Naive thymus-derived CD4-positive, alpha-beta T cell (primary cell): ENCODE measurements at regions not wholly inside any gene's neighbourhood (a gene's known extent, or its start where the extent isn't known, plus 50 kb on each side); places are given as distances from the start of the nearest gene placed in this dataset.

Source experiments
- ATAC-seq: fragments of 150-1000 bp; cut with Tn5 transposase; 2 replicates; pipeline ENCODE4 v1.10.0; 2021; ENCODE audit warnings: mild to moderate bottlenecking, moderate library complexity
- CTCF ChIA-PET: fragments of 350-600 bp; sonication (Branson Sonifier 250); formaldehyde crosslinking; loops from one replicate; lab custom pipeline; 2021; ENCODE audit warnings: antibody characterized with exemption; lab: Charles Lee
- POLR2A ChIA-PET: fragments of 350-600 bp; sonication (Branson Sonifier 250); formaldehyde crosslinking; loops from one replicate; lab custom pipeline; 2021; ENCODE audit warnings: antibody characterized with exemption, inconsistent platforms; lab: Charles Lee
- DNase-seq, 9 donors: peaks; one replicate each; pipeline versions ENCODE4 v3.0.0 to v3.0.0-alpha.2; 2020 to 2022; ENCODE audit warnings: mixed read lengths in 1 of 9
- H3K27ac ChIP-seq: one replicate; pipeline ENCODE4 v1.7.0; 2013; ENCODE audit warnings: mild to moderate bottlenecking, low read depth, low read length, moderate library complexity
- H3K27me3 ChIP-seq, 2 donors: one replicate each; pipeline ENCODE4 v1.7.0; 2013; ENCODE audit warnings: low read length in 2 of 2, mild to moderate bottlenecking in 2 of 2, moderate library complexity in 2 of 2; ENCODE audit not compliant: control insufficient read depth in 2 of 2, insufficient read depth in 2 of 2
- H3K36me3 ChIP-seq, 3 experiments: 1 replicate in 2 of 3; 2 replicates in 1 of 3; pipeline ENCODE4 v1.7.0; 2013; ENCODE audit warnings: low read length in 3 of 3, mild to moderate bottlenecking in 3 of 3, moderate library complexity in 1 of 3; ENCODE audit not compliant: insufficient read depth in 3 of 3, control insufficient read depth in 2 of 3
- H3K4me1 ChIP-seq, 2 donors: one replicate each; pipeline ENCODE4 v1.7.0; 2013; ENCODE audit warnings: low read length in 2 of 2, mild to moderate bottlenecking in 2 of 2, moderate library complexity in 1 of 2; ENCODE audit not compliant: control insufficient read depth in 2 of 2, insufficient read depth in 2 of 2
- H3K4me3 ChIP-seq: 2 replicates; pipeline ENCODE4 v1.7.0; 2013; ENCODE audit warnings: mild to moderate bottlenecking, low read length
- H3K9me3 ChIP-seq, 3 experiments: 1 replicate in 2 of 3; 2 replicates in 1 of 3; pipeline ENCODE4 v1.7.0; 2013; ENCODE audit warnings: low read length in 3 of 3; ENCODE audit not compliant: control insufficient read depth in 2 of 3
- H3K27ac Mint-ChIP-seq, 9 donors: one replicate each; pipeline ENCODE4 v1.8.0; 2020 to 2022; ENCODE audit warnings: mixed read lengths in 9 of 9, mild to moderate bottlenecking in 8 of 9, moderate library complexity in 5 of 9, inconsistent platforms in 2 of 9
- H3K27me3 Mint-ChIP-seq, 5 donors: one replicate each; pipeline ENCODE4 v1.8.0; 2021 to 2022; ENCODE audit warnings: mixed read lengths in 5 of 5, mild to moderate bottlenecking in 1 of 5
- H3K36me3 Mint-ChIP-seq, 5 donors: one replicate each; pipeline ENCODE4 v1.8.0; 2020 to 2022; ENCODE audit warnings: mixed read lengths in 5 of 5, mild to moderate bottlenecking in 3 of 5, inconsistent platforms in 1 of 5
- H3K4me1 Mint-ChIP-seq, 7 donors: one replicate each; pipeline ENCODE4 v1.8.0; 2020 to 2022; ENCODE audit warnings: mixed read lengths in 7 of 7, mild to moderate bottlenecking in 3 of 7, inconsistent platforms in 1 of 7
- H3K4me3 Mint-ChIP-seq, 10 donors: one replicate each; pipeline ENCODE4 v1.8.0; 2020 to 2022; ENCODE audit warnings: mild to moderate bottlenecking in 10 of 10, mixed read lengths in 10 of 10, moderate library complexity in 6 of 10, inconsistent platforms in 2 of 10
- H3K9me3 Mint-ChIP-seq, 11 donors: one replicate each; pipeline ENCODE4 v1.8.0; 2020 to 2022; ENCODE audit warnings: mixed read lengths in 11 of 11, mild to moderate bottlenecking in 4 of 11, inconsistent platforms in 1 of 11, moderate library complexity in 1 of 11
- intact Hi-C, 2 donors: fragments of 100-400 bp; cut with micrococcal nuclease; formaldehyde crosslinking; loops; one replicate each; pipeline ENCODE4 v1.15.1; 2023

DNA sequence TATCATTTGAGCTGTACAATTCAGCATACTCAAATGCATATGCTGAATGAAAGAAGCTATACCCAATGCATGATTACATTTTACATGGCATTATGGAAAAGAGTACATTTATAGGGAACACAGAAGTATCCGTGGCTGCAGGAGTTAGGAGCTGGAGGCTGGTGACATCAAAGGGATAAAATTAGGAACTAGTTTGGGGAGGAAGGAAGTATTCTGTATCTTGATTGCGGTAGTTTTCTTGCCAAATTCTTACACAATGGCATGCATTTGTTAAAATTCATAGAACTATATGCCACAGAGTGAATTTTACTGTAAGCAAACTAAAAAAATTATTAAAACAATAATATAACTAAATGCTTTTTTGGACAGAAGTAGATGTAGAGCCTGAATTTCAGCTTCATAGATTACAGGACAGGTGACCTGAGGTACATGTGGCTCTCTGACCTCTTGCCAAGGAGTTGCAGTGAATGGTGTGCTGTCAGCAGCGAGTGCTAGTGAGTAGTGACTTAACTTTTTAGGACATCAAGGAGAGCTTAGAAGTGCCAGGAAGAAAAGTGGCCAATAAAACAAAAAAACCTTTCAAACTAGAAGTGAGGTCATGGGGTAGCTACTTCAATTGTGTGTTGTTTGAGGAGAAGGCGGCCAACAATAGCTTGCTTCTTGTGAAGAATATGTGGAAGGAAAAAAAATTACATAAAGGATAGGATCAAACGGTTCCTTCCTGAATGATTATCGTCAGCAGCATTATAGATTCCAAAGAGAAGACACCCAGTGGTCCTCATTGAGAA, 514.9 kb upstream of the CLINT1 start:
- Mint-ChIP-seq H3K27ac (no peak overlapping the region), H3K4me1 (no peaks in the 10 kb centered on the region), H3K27me3 (peaks cover 0 to 3% (median 0%) of the 10 kb centered on the region in 5 donors), H3K4me3 (no peak overlapping the region), H3K36me3 (peaks cover 0 to 4% (median 0%) of the 10 kb centered on the region in 5 donors), H3K9me3 (peaks cover 0 to 5% (median 2%) of the 10 kb centered on the region in 11 donors)
- no peak overlapping the region for H3K4me3 ChIP-seq
- no peaks in the 10 kb centered on the region for H3K36me3 ChIP-seq
- no peaks in the 10 kb centered on the region for H3K9me3 ChIP-seq
- no peak overlapping the region for H3K27ac ChIP-seq
- H3K4me1 ChIP-seq = no peaks in the 10 kb centered on the region
- POLR2A ChIA-PET = interaction anchor here (0.6 kb wide), 1 partner anchor 735 kb away, joined by 7 read pairs; no protein-coding TSS in a partner anchor
- H3K27me3 ChIP-seq = no peaks in the 10 kb centered on the region
- DNase-seq (no peak), ATAC-seq (peak; percentile 34)
- CTCF ChIA-PET = no interaction called here
- intact Hi-C loops = no loop called here

DNA sequence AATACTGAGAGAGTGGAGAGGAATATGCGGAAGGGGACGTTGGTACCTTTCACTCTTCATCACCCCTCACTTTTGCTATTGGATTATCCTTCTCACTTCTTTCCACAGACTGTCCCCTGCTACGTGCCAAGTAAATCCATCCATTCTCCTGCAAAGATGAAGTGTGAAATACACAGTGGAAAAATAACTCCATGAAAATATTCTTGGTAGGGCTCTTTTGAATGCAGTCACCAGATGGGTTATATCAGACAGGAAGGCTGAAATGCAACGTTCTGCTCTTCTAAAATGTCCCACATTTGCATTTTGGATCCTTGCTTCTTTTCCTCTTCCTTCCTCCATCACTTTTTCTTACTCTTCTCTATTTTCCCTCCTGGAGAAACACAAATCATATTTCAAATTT, 510.3 kb upstream of the CLINT1 start:
- Histone ChIP-seq H3K4me1 (no peaks in the 10 kb centered on the region), H3K9me3 (no peaks in the 10 kb centered on the region), H3K36me3 (no peaks in the 10 kb centered on the region), H3K27ac (no peak overlapping the region), H3K27me3 (no peaks in the 10 kb centered on the region), H3K4me3 (no peak overlapping the region)
- H3K27ac Mint-ChIP-seq = no peak overlapping the region
- H3K27me3 Mint-ChIP-seq = peaks cover 0 to 3% (median 0%) of the 10 kb centered on the region in 5 donors
- no peak for DNase-seq
- ATAC-seq = no peak
- intact Hi-C loops = no loop called here
- ChIA-PET POLR2A (no interaction called here), CTCF (no interaction called here)
- no peak overlapping the region for H3K4me3 Mint-ChIP-seq
- H3K4me1 Mint-ChIP-seq = no peaks in the 10 kb centered on the region
- no peaks in the 10 kb centered on the region for H3K36me3 Mint-ChIP-seq
- H3K9me3 Mint-ChIP-seq = peaks cover 0 to 1% (median 0%) of the 10 kb centered on the region in 11 donors

DNA sequence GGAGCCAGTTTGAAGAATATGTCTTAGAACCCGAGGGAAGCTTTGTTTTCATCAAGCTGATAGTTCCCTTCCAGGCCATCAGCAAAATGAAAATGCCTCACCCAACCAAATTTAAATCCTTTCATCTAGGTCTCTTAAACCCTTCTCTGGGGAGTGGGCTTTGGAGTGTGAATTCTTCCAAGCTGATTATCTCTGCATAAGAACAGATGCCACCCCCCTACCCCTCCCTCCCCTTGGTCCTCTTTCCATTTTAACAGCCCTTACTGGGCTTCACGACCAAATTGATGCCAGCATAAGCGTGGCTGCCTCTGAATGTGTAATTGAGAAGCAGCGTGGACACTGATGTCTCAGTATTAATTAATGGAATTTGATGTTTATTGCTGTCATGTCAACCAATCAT, 509.7 kb upstream of the CLINT1 start:
- no peak overlapping the region for H3K27ac Mint-ChIP-seq
- no peaks in the 10 kb centered on the region for H3K36me3 Mint-ChIP-seq
- DNase-seq (no peak), ATAC-seq (no peak)
- ChIA-PET CTCF (no interaction called here), POLR2A (no interaction called here)
- H3K4me1 ChIP-seq = no peaks in the 10 kb centered on the region
- H3K27me3 ChIP-seq = no peaks in the 10 kb centered on the region
- H3K4me3 Mint-ChIP-seq = no peak overlapping the region
- H3K4me1 Mint-ChIP-seq = no peaks in the 10 kb centered on the region
- no peak overlapping the region for H3K4me3 ChIP-seq
- no peaks in the 10 kb centered on the region for H3K9me3 ChIP-seq
- peaks cover 0 to 3% (median 0%) of the 10 kb centered on the region in 5 donors for H3K27me3 Mint-ChIP-seq
- intact Hi-C loops = no loop called here
- H3K9me3 Mint-ChIP-seq = peaks cover 0 to 1% (median 0%) of the 10 kb centered on the region in 11 donors
- no peak overlapping the region for H3K27ac ChIP-seq
- H3K36me3 ChIP-seq = no peaks in the 10 kb centered on the region

DNA sequence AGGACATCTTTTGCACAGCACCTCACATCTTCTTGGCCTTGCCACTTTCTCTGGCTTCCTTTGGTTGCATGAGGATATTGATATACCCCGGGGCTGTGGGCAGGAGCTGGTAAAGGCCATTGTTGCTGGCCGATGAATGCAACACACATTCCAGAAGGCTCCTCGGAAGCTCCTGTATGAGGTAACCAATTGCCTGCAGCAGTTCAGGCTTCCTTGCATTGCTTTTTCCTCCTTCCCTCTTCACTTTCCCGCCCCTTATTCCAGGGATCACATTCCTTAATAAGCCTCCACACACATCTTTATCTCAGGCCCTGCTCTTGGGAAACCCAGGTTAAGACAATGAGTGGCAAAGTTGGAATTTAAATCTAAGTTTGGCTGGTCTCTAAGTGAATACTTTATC, 505.4 kb upstream of the CLINT1 start:
- H3K9me3 Mint-ChIP-seq = peaks cover 0 to 3% (median 0%) of the 10 kb centered on the region in 11 donors
- no peak overlapping the region for H3K4me3 Mint-ChIP-seq
- Histone ChIP-seq H3K36me3 (no peaks in the 10 kb centered on the region), H3K27me3 (no peaks in the 10 kb centered on the region), H3K4me3 (no peak overlapping the region), H3K9me3 (no peaks in the 10 kb centered on the region), H3K27ac (no peak overlapping the region), H3K4me1 (no peaks in the 10 kb centered on the region)
- DNase-seq (no peak), ATAC-seq (no peak)
- peaks cover 0 to 6% (median 0%) of the 10 kb centered on the region in 5 donors for H3K27me3 Mint-ChIP-seq
- H3K27ac Mint-ChIP-seq = no peak overlapping the region
- ChIA-PET POLR2A (no interaction called here), CTCF (no interaction called here)
- intact Hi-C loops = no loop called here
- no peaks in the 10 kb centered on the region for H3K4me1 Mint-ChIP-seq
- no peaks in the 10 kb centered on the region for H3K36me3 Mint-ChIP-seq

DNA sequence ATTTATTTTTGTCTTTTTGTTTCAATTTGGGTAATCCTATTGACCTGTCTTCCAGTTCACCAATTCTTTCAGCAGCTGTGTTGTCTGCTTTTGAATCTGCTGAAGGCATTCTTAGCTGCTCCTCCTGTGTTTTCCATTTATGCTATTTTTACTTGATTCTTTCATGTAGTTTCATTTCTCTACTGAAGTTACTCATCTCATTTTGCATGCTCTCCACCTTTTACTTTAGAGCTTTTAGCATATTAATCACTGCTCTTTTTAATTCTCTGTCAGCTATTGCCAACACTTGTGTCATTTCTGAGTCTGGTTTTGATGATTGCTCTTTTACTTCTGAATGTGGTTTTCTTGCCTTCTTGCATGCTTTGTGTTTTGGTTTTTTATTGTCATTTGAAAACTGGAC, 496.0 kb upstream of the CLINT1 start:
- Mint-ChIP-seq H3K9me3 (peaks cover 0 to 9% (median 5%) of the 10 kb centered on the region in 11 donors), H3K27me3 (peaks cover 0 to 2% (median 0%) of the 10 kb centered on the region in 5 donors), H3K4me1 (peaks cover 0 to 9% (median 0%) of the 10 kb centered on the region in 7 donors), H3K4me3 (no peak overlapping the region), H3K36me3 (peaks cover 0 to 11% (median 6%) of the 10 kb centered on the region in 5 donors), H3K27ac (no peak overlapping the region)
- no peak overlapping the region for H3K4me3 ChIP-seq
- POLR2A ChIA-PET = no interaction called here
- CTCF ChIA-PET = no interaction called here
- intact Hi-C loops = no loop called here
- H3K27ac ChIP-seq = no peak overlapping the region
- ATAC-seq (no peak), DNase-seq (no peak)
- no peaks in the 10 kb centered on the region for H3K36me3 ChIP-seq
- no peaks in the 10 kb centered on the region for H3K27me3 ChIP-seq
- no peaks in the 10 kb centered on the region for H3K9me3 ChIP-seq
- no peaks in the 10 kb centered on the region for H3K4me1 ChIP-seq

DNA sequence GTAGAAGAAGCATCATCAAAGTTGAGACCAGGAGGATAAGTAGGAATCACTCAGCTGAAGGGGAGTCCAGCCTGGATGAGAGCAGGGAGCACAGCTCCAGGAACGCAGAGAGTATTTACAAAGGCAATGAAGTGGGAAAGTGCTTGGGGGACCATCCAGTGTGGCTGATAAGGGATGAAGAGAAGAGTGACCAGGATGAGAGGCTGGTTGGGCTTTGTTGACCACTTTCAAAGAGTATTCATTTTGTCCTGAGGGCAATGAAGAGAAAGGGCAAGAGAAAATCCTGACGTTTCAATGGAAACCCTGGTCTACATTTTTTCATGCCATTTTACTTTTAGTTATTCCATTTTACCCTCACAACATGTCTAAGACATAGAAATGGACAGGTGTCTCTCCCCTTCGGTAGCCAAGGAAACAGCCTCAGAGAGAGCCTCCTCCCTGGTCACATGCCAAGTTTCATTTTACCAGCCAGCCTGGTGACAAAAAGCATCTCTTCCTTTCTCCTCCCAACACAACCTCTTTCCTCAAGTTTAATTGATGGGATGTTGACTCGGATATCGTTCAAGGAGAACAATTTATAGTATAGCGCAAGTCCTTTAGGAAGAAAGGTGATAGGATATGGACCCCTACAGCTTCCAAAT, 492.7 kb upstream of the CLINT1 start:
- DNase-seq = no peak
- CTCF ChIA-PET = no interaction called here
- ATAC-seq = no peak
- H3K4me1 Mint-ChIP-seq = peaks cover 0 to 9% (median 0%) of the 10 kb centered on the region in 7 donors
- POLR2A ChIA-PET = no interaction called here
- peaks cover 0 to 2% (median 0%) of the 10 kb centered on the region in 5 donors for H3K27me3 Mint-ChIP-seq
- Histone ChIP-seq H3K4me1 (no peaks in the 10 kb centered on the region), H3K9me3 (no peaks in the 10 kb centered on the region), H3K4me3 (no peak overlapping the region), H3K27me3 (no peaks in the 10 kb centered on the region), H3K27ac (no peak overlapping the region), H3K36me3 (no peaks in the 10 kb centered on the region)
- intact Hi-C loops = no loop called here
- H3K4me3 Mint-ChIP-seq = no peak overlapping the region
- H3K27ac Mint-ChIP-seq = peak overlapping the region in 1 of 9 donors; percentile 17
- peaks cover 0 to 13% (median 6%) of the 10 kb centered on the region in 5 donors for H3K36me3 Mint-ChIP-seq
- H3K9me3 Mint-ChIP-seq = peaks cover 0 to 12% (median 5%) of the 10 kb centered on the region in 11 donors
